HepG2 (cell line): ENCODE measurements at regions not wholly inside any gene's neighbourhood (a gene's known extent, or its start where the extent isn't known, plus 50 kb on each side); places are given as distances from the start of the nearest gene placed in this dataset.
A peak's percentile ranks its signal among the peaks of the same experiment; 100 is the strongest.

Experiments
- ATAC-seq: fragments of 200-7000 bp; cut with Tn5 transposase; 3 replicates; pipeline ENCODE4 v1.9.1; 2020; ENCODE audit warnings: mild to moderate bottlenecking, moderate library complexity
- BruUV-seq: library from RNA; stranded (reverse); fragments of 400-500 nt; replicated peaks from 2 replicates; lab custom pipeline; 2021; lab: Mats Ljungman, UMichigan
- CTCF ChIA-PET: fragments of 300-600 bp; formaldehyde crosslinking; extraction: SDS; loops from one replicate; lab custom pipeline; 2021; ENCODE audit warnings: low total read pairs, inconsistent platforms, low intra/inter-chr PET ratio; lab: Yijun Ruan, JAX
- POLR2A ChIA-PET: fragments of 350-600 bp; sonication (Branson Sonifier 250); formaldehyde crosslinking; loops from one replicate; lab custom pipeline; 2020; ENCODE audit warnings: antibody characterized with exemption, inconsistent platforms; lab: Yijun Ruan, JAX
- DNase-seq: peaks from one replicate; pipeline ENCODE4 v3.0.0-alpha.2; 2015; ENCODE audit warnings: low spot score
- FAIRE-seq: peaks from 3 replicates; lab custom pipeline; 2011; peaks lifted over from hg19 to GRCh38; lab: Jason Lieb, UNC
- H2AFZ ChIP-seq: one replicate; pipeline ENCODE4 v1.6.1; 2011; ENCODE audit warnings: low read length, inconsistent platforms
- H3K27ac ChIP-seq: fragments of 300-600 bp; 3 replicates; pipeline ENCODE4 v1.8.0; 2011; ENCODE audit warnings: mixed run types, mild to moderate bottlenecking, mixed read lengths, low read length, inconsistent platforms; ENCODE audit not compliant: insufficient read depth; ENCODE audit errors: extremely low read length
- H3K27me3 ChIP-seq, 2 experiments: fragments of 200-600 bp in 1 of 2; 2 replicates in 1 of 2; 3 replicates in 1 of 2; pipeline versions ENCODE4 v1.6.0 to v1.8.0; 2011; ENCODE audit warnings: low read length in 2 of 2, mild to moderate bottlenecking in 2 of 2, moderate library complexity in 2 of 2, inconsistent platforms in 1 of 2; ENCODE audit not compliant: insufficient read depth in 2 of 2, control insufficient read depth in 1 of 2
- H3K36me3 ChIP-seq, 2 experiments: fragments of 200-600 bp in 1 of 2; replicated peaks in 1 of 2; 2 replicates in 1 of 2; 3 replicates in 1 of 2; pipeline versions ENCODE4 v1.5.1 to v1.8.0; 2011; ENCODE audit warnings: low read length in 2 of 2, inconsistent platforms in 1 of 2; ENCODE audit not compliant: insufficient read depth in 2 of 2, control insufficient read depth in 1 of 2
- H3K4me1 ChIP-seq: 2 replicates; pipeline ENCODE4 v1.5.1; 2012; ENCODE audit warnings: low read length, inconsistent platforms; ENCODE audit not compliant: insufficient read depth
- H3K4me2 ChIP-seq: 2 replicates; pipeline ENCODE4 v1.6.0; 2011; ENCODE audit warnings: low read depth, low read length, inconsistent platforms
- H3K4me3 ChIP-seq, 3 experiments: fragments of 200-600 bp in 1 of 3; sonication (generic), shearing (Covaris generic) in 1 of 3; replicated peaks in 1 of 3; 2 replicates each; pipeline ENCODE4 v1.5.1; 2011 to 2016; ENCODE audit warnings: low read length in 3 of 3, inconsistent platforms in 2 of 3, low read depth in 2 of 3, mild to moderate bottlenecking in 2 of 3, control low read depth in 1 of 3, mixed read lengths in 1 of 3; ENCODE audit not compliant: insufficient read depth in 1 of 3
- H3K79me2 ChIP-seq: one replicate; pipeline ENCODE4 v1.6.1; 2011; ENCODE audit warnings: low read length, inconsistent platforms; ENCODE audit not compliant: insufficient read depth
- H3K9ac ChIP-seq: 2 replicates; pipeline ENCODE4 v1.6.0; 2011; ENCODE audit warnings: mild to moderate bottlenecking, low read depth, low read length, inconsistent platforms; ENCODE audit not compliant: insufficient read depth
- H3K9me3 ChIP-seq: 2 replicates; pipeline ENCODE4 v1.5.1; 2012; ENCODE audit warnings: mild to moderate bottlenecking, low read length
- H4K20me1 ChIP-seq: 2 replicates; pipeline ENCODE4 v1.6.0; 2011; ENCODE audit warnings: inconsistent platforms, mild to moderate bottlenecking, low read length, moderate library complexity; ENCODE audit not compliant: insufficient read depth
- CEBPG ChIP-seq: IDR thresholded peaks from 2 replicates; pipeline ENCODE4 v1.6.1; 2016
- DNMT1 ChIP-seq: sonication (generic); formaldehyde crosslinking; IDR thresholded peaks from 2 replicates; pipeline ENCODE4 v1.5.1; 2020; ENCODE audit warnings: mild to moderate bottlenecking, missing genetic modification reagents
- ELF3 ChIP-seq: IDR thresholded peaks from 2 replicates; pipeline ENCODE4 v1.6.1; 2016; ENCODE audit warnings: missing genetic modification reagents, missing compliant biosample characterization
- HMGA1 ChIP-seq: sonication (generic); formaldehyde crosslinking; conservative IDR thresholded peaks from 2 replicates; pipeline ENCODE4 v1.4.0; 2020; ENCODE audit warnings: missing genetic modification reagents
- NR2F2 ChIP-seq: IDR thresholded peaks from 2 replicates; pipeline ENCODE4 v1.6.1; 2012; ENCODE audit warnings: low read depth, inconsistent platforms, borderline replicate concordance
- SMC3 ChIP-seq: IDR thresholded peaks from 2 replicates; pipeline ENCODE4 v1.6.1; 2011; ENCODE audit warnings: low read length, improper control_type of control experiment
- ZBTB3 ChIP-seq: sonication (generic); formaldehyde crosslinking; IDR thresholded peaks from 2 replicates; pipeline ENCODE4 v1.4.0; 2020; ENCODE audit warnings: low read depth, mild to moderate bottlenecking, moderate library complexity, missing genetic modification reagents, borderline replicate concordance
- ZNF235 ChIP-seq: sonication (generic); formaldehyde crosslinking; IDR thresholded peaks from 2 replicates; pipeline ENCODE4 v1.8.1; 2023; ENCODE audit warnings: mild to moderate bottlenecking, missing genetic modification reagents, borderline replicate concordance
- ZNF30 ChIP-seq: sonication (generic); formaldehyde crosslinking; IDR thresholded peaks from 2 replicates; pipeline ENCODE4 v1.5.0; 2020; ENCODE audit warnings: mild to moderate bottlenecking, missing genetic modification reagents
- ZNF33B ChIP-seq: sonication (generic); formaldehyde crosslinking; IDR thresholded peaks from 2 replicates; pipeline ENCODE4 v1.5.1; 2020; ENCODE audit warnings: mild to moderate bottlenecking, missing genetic modification reagents
- ZNF589 ChIP-seq: sonication (generic); formaldehyde crosslinking; conservative IDR thresholded peaks from 2 replicates; pipeline ENCODE4 v1.8.0; 2022; ENCODE audit warnings: mild to moderate bottlenecking, moderate library complexity, missing genetic modification reagents
- ZNF737 ChIP-seq: sonication (generic); formaldehyde crosslinking; IDR thresholded peaks from 2 replicates; pipeline ENCODE4 v1.5.0; 2020; ENCODE audit warnings: missing genetic modification reagents, mild to moderate bottlenecking, borderline replicate concordance
- ZSCAN29 ChIP-seq: sonication (generic); formaldehyde crosslinking; conservative IDR thresholded peaks from 2 replicates; pipeline ENCODE4 v1.4.0; 2020; ENCODE audit warnings: mild to moderate bottlenecking, missing genetic modification reagents
- WGBS: methylation state at CpG from one replicate; pipeline ENCODE4 v1.1.6; 2017; ENCODE audit warnings: low lambda C conversion rate; 5-methylcytosine and 5-hydroxymethylcytosine counted together
- in situ Hi-C: cut with HindIII; loops from 2 replicates; pipeline ENCODE4 v1.10.0; 2017; ENCODE audit warnings: low pct_unique_long_range_greater_than_20kb; ENCODE audit not compliant: extremely low pct_ligation_motif_present
- intact Hi-C: fragments of 100-400 bp; cut with micrococcal nuclease; formaldehyde crosslinking; loops from one replicate; pipeline ENCODE4 v1.10.0; 2022; ENCODE audit not compliant: unreplicated experiment
- TF ChIP-seq, protein P1 (sequence below): sonication (generic); formaldehyde crosslinking; IDR thresholded peaks from 2 replicates; pipeline ENCODE4 v1.5.0; 2020; ENCODE audit warnings: mild to moderate bottlenecking, missing genetic modification reagents, moderate library complexity
- TF ChIP-seq, protein P2 (sequence below): sonication (generic); formaldehyde crosslinking; IDR thresholded peaks from 2 replicates; pipeline ENCODE4 v1.4.0; 2020; ENCODE audit warnings: missing genetic modification reagents, mild to moderate bottlenecking, borderline replicate concordance

DNA sequence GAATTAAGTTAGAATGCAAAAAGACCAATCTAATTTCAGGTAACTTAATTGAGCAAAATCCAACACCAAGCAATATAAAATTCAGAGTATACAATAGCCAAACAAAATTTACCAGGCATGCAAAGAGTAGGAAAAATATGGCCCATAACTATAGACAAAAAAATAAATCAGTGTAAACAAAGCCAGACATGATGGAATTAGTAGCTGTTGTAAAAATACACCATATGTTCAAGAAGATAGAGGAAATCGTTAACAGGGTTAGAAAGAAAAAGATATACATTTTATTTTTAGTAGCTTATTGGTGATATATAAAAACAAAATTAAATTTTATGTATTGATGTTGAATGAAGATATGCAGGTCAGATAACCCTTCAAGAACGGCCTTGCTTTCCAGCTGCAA is 621.1 kb upstream of the MIR17HG start:
- Histone ChIP-seq H3K79me2 (no peaks in the 10 kb centered on the region), H3K9me3 (peaks cover 23% of the 10 kb centered on the region), H3K4me2 (no peak overlapping the region), H3K27ac (no peak overlapping the region), H3K4me1 (no peaks in the 10 kb centered on the region), H3K27me3 (no peaks in the 10 kb centered on the region), H3K9ac (no peak overlapping the region), H3K36me3 (no peaks in the 10 kb centered on the region), H4K20me1 (no peaks in the 10 kb centered on the region), H2AFZ (no peak overlapping the region), H3K4me3 (no peak overlapping the region)
- intact Hi-C loops, result no loop called here
- ChIA-PET CTCF (no interaction called here), POLR2A (no interaction called here)
- in situ Hi-C loops, result no loop called here
- no peak for ATAC-seq
- TF ChIP-seq ZNF33B (no peak), ZNF235 (CRISPR knock-in tag) (no peak), ZNF737 (CRISPR knock-in tag) (no peak), ZSCAN29 (CRISPR knock-in tag) (no peak), ZNF589 (CRISPR knock-in tag) (no peak), ZBTB3 (CRISPR knock-in tag) (no peak), ELF3 (CRISPR knock-in tag) (no peak), HMGA1 (CRISPR knock-in tag) (no peak), ZNF30 (CRISPR knock-in tag) (no peak)
- no peak for FAIRE-seq
- DNase-seq, result no peak
- 5% methylated on average over 2 of the region's 2 CpGs for WGBS
- no TSS peak for BruUV-seq

DNA sequence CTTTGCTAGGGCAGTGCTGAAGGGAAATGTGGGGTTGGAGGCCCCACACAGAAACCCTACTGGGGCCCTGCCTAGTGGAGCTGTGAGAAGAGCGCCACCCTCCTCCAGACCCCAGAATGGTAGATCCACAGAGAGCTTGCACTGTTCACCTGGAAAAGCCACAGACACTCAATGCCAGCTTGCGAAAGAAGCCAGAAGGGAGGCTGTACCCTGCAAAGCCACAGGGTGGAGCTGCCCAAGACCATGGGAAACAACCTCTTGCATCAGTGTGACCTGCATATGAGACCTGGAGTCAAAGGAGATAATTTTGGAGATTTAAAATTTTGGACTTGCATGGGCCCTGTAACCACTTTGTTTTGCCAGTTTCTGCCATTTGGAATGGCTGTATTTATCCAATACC is 615.4 kb upstream of the MIR17HG start:
- Histone ChIP-seq H3K27me3 (no peaks in the 10 kb centered on the region), H3K79me2 (no peaks in the 10 kb centered on the region), H3K9ac (no peak overlapping the region), H3K9me3 (peaks cover 25% of the 10 kb centered on the region), H2AFZ (no peak overlapping the region), H3K4me3 (no peak overlapping the region), H3K36me3 (no peaks in the 10 kb centered on the region), H3K4me2 (no peak overlapping the region), H3K27ac (no peak overlapping the region), H3K4me1 (no peaks in the 10 kb centered on the region), H4K20me1 (no peaks in the 10 kb centered on the region)
- FAIRE-seq (no peak), ATAC-seq (no peak), DNase-seq (peak; percentile 3)
- CTCF ChIA-PET, result interaction anchor here (1.3 to 1.7 kb wide), 2 partner anchors 135 to 137 kb away, joined by 4 to 6 read pairs; no protein-coding TSS in a partner anchor
- BruUV-seq, result no TSS peak
- TF ChIP-seq, protein P1, sequence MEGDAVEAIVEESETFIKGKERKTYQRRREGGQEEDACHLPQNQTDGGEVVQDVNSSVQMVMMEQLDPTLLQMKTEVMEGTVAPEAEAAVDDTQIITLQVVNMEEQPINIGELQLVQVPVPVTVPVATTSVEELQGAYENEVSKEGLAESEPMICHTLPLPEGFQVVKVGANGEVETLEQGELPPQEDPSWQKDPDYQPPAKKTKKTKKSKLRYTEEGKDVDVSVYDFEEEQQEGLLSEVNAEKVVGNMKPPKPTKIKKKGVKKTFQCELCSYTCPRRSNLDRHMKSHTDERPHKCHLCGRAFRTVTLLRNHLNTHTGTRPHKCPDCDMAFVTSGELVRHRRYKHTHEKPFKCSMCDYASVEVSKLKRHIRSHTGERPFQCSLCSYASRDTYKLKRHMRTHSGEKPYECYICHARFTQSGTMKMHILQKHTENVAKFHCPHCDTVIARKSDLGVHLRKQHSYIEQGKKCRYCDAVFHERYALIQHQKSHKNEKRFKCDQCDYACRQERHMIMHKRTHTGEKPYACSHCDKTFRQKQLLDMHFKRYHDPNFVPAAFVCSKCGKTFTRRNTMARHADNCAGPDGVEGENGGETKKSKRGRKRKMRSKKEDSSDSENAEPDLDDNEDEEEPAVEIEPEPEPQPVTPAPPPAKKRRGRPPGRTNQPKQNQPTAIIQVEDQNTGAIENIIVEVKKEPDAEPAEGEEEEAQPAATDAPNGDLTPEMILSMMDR (CRISPR knock-in tag), result peak; percentile 34; the same call in 1 of the 2 replicates
- TF ChIP-seq, protein P2, sequence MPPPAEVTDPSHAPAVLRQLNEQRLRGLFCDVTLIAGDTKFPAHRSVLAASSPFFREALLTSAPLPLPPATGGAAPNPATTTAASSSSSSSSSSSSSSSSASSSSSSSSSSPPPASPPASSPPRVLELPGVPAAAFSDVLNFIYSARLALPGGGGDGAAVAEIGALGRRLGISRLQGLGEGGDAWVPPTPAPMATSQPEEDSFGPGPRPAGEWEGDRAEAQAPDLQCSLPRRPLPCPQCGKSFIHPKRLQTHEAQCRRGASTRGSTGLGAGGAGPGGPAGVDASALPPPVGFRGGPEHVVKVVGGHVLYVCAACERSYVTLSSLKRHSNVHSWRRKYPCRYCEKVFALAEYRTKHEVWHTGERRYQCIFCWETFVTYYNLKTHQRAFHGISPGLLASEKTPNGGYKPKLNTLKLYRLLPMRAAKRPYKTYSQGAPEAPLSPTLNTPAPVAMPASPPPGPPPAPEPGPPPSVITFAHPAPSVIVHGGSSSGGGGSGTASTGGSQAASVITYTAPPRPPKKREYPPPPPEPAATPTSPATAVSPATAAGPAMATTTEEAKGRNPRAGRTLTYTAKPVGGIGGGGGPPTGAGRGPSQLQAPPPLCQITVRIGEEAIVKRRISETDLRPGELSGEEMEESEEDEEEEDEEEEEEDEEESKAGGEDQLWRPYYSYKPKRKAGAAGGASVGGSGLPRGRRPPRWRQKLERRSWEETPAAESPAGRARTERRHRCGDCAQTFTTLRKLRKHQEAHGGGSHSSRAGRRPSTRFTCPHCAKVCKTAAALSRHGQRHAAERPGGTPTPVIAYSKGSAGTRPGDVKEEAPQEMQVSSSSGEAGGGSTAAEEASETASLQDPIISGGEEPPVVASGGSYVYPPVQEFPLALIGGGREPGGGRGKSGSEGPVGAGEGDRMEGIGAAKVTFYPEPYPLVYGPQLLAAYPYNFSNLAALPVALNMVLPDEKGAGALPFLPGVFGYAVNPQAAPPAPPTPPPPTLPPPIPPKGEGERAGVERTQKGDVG, result no peak
- TF ChIP-seq DNMT1 (CRISPR knock-in tag) (no peak), SMC3 (0 out of 2 replicates have a peak, but pooled peaks have one; percentile 15), CEBPG (CRISPR knock-in tag) (peak; percentile 27; the same call in 1 of the 2 replicates), NR2F2 (no peak)
- intact Hi-C loops, result no loop called here
- POLR2A ChIA-PET, result no interaction called here
- WGBS, result 80% methylated on average over 1 of the region's 2 CpGs
- in situ Hi-C loops, result no loop called here
